Caco-2 (cell line): ENCODE measurements at regions not wholly inside any gene's neighbourhood (a gene's known extent, or its start where the extent isn't known, plus 50 kb on each side); places are given as distances from the start of the nearest gene placed in this dataset.

Experiments used
- BruUV-seq: library from RNA; stranded (reverse); fragments of 400-500 nt; replicated peaks from 2 replicates; lab custom pipeline; 2021; lab: Mats Ljungman, UMichigan
- CTCF ChIA-PET: fragments of 300-600 bp; sonication (Branson Sonifier 250); formaldehyde crosslinking; loops from one replicate; lab custom pipeline; 2022; ENCODE audit warnings: antibody characterized with exemption; lab: Charles Lee
- POLR2A ChIA-PET: fragments of 300-600 bp; sonication (Branson Sonifier 250); formaldehyde crosslinking; loops from one replicate; lab custom pipeline; 2022; ENCODE audit warnings: antibody characterized with exemption; lab: Charles Lee
- DNase-seq, 2 experiments: peaks; one replicate each; pipeline versions ENCODE4 v3.0.0 to v3.0.0-alpha.2; 2020 to 2022
- H3K27me3 ChIP-seq: replicated peaks from 2 replicates; pipeline ENCODE4 v1.6.0; 2011; ENCODE audit warnings: low read length; ENCODE audit not compliant: control insufficient read depth, insufficient read depth
- H3K36me3 ChIP-seq: 2 replicates; pipeline ENCODE4 v1.5.1; 2011; ENCODE audit warnings: low read length; ENCODE audit not compliant: control insufficient read depth, insufficient read depth
- H3K4me1 ChIP-seq: fragments of 250-450 bp; sonication (Bioruptor Pico); 2 replicates; pipeline ENCODE4 v1.5.1; 2020; ENCODE audit warnings: mild to moderate bottlenecking
- H3K4me3 ChIP-seq: 2 replicates; pipeline ENCODE4 v1.5.1; 2011; ENCODE audit warnings: low read depth, mild to moderate bottlenecking, control low read depth, low read length
- H3K9me3 ChIP-seq: fragments of 250-450 bp; sonication (Bioruptor Pico); 2 replicates; pipeline ENCODE4 v1.5.1; 2020; ENCODE audit warnings: mild to moderate bottlenecking, moderate library complexity
- H3K27ac Mint-ChIP-seq: one replicate; pipeline ENCODE4 v1.8.0; 2022; ENCODE audit warnings: mixed read lengths; ENCODE audit not compliant: unreplicated experiment
- H3K27me3 Mint-ChIP-seq: one replicate; pipeline ENCODE4 v1.8.0; 2022; ENCODE audit warnings: mixed read lengths; ENCODE audit not compliant: insufficient read depth, unreplicated experiment
- H3K36me3 Mint-ChIP-seq: one replicate; pipeline ENCODE4 v1.8.0; 2022; ENCODE audit warnings: mild to moderate bottlenecking, mixed read lengths; ENCODE audit not compliant: insufficient read depth, unreplicated experiment
- H3K4me1 Mint-ChIP-seq: one replicate; pipeline ENCODE4 v1.8.0; 2022; ENCODE audit warnings: low read depth, mixed read lengths; ENCODE audit not compliant: unreplicated experiment
- H3K4me3 Mint-ChIP-seq: one replicate; pipeline ENCODE4 v1.8.0; 2022; ENCODE audit warnings: mild to moderate bottlenecking, moderate library complexity, mixed read lengths; ENCODE audit not compliant: unreplicated experiment
- H3K9me3 Mint-ChIP-seq: one replicate; pipeline ENCODE4 v1.8.0; 2022; ENCODE audit warnings: mixed read lengths; ENCODE audit not compliant: unreplicated experiment
- CTCF ChIP-seq, 2 experiments: fragments of 200-600 bp in 1 of 2; IDR thresholded peaks; 1 replicate in 1 of 2; 2 replicates in 1 of 2; pipeline versions ENCODE4 v1.5.1 to v1.8.0; 2011 to 2022; ENCODE audit warnings: antibody characterized with exemption in 1 of 2, control low read depth in 1 of 2, inconsistent platforms in 1 of 2, low read depth in 1 of 2, low read length in 1 of 2, mild to moderate bottlenecking in 1 of 2, moderate library complexity in 1 of 2; ENCODE audit not compliant: insufficient read depth in 1 of 2, severe bottlenecking in 1 of 2, unreplicated experiment in 1 of 2
- intact Hi-C: fragments of 100-400 bp; cut with micrococcal nuclease; formaldehyde crosslinking; loops from one replicate; pipeline ENCODE4 v1.10.0; 2022; ENCODE audit not compliant: unreplicated experiment

DNA sequence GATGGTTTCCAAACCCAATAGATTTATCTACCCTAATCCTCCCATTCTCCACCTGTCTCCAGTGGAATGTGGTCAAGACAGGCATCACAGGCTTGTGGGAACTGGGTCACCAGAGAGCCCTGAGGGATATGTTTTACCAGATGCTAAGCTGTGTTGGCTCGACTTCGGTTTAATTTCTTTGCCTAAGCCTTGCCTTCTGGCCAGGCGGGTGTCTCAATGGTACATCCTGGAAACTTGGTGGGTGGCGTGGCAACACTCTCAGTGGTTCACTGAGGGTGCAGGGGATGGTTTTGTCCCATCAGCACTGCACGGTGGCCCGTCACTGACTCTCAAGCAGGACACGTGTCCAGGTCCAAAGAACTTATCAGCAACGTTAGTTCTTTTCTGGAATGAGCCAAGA lies 192.2 kb downstream of the TENT4A start:
- Histone ChIP-seq H3K27me3 (no peaks in the 10 kb centered on the region), H3K9me3 (no peaks in the 10 kb centered on the region), H3K4me3 (no peak overlapping the region), H3K4me1 (no peaks in the 10 kb centered on the region), H3K36me3 (no peaks in the 10 kb centered on the region)
- DNase-seq: no peak
- Mint-ChIP-seq H3K27me3 (peaks cover 5% of the 10 kb centered on the region), H3K36me3 (no peaks in the 10 kb centered on the region), H3K27ac (no peak overlapping the region), H3K4me1 (no peaks in the 10 kb centered on the region), H3K9me3 (peaks cover 31% of the 10 kb centered on the region), H3K4me3 (no peak overlapping the region)
- intact Hi-C loops: no loop called here
- no peak for TF ChIP-seq CTCF (IDR thresholded peaks at IDR 0.05; ENCODE audit: insufficient read depth in 1 of 2, low read depth in 1 of 2, low read length in 1 of 2, severe bottlenecking in 1 of 2, unreplicated experiment in 1 of 2)
- BruUV-seq: no TSS peak
- POLR2A ChIA-PET: no interaction called here
- CTCF ChIA-PET: no interaction called here

- no TSS peak for BruUV-seq
- Histone ChIP-seq H3K4me1 (no peaks in the 10 kb centered on the region), H3K4me3 (no peak overlapping the region), H3K9me3 (no peaks in the 10 kb centered on the region), H3K27me3 (no peaks in the 10 kb centered on the region), H3K36me3 (no peaks in the 10 kb centered on the region)
- Mint-ChIP-seq H3K27ac (no peak overlapping the region), H3K4me3 (no peak overlapping the region), H3K36me3 (no peaks in the 10 kb centered on the region), H3K27me3 (peaks cover 5% of the 10 kb centered on the region), H3K9me3 (peaks cover 31% of the 10 kb centered on the region), H3K4me1 (no peaks in the 10 kb centered on the region)
- ChIA-PET POLR2A (no interaction called here), CTCF (no interaction called here)
- intact Hi-C loops: no loop called here
- DNase-seq: no peak
- no peak for TF ChIP-seq CTCF (IDR thresholded peaks at IDR 0.05; ENCODE audit: insufficient read depth in 1 of 2, low read depth in 1 of 2, low read length in 1 of 2, severe bottlenecking in 1 of 2, unreplicated experiment in 1 of 2)
Observed at GRCh38 chr5:6905883-6906282, 192.7 kb downstream of the TENT4A start.

- no peaks in the 10 kb centered on the region for H3K4me1 ChIP-seq
- intact Hi-C loops: no loop called here
- no peaks in the 10 kb centered on the region for H3K36me3 ChIP-seq
- POLR2A ChIA-PET: no interaction called here
- no peak for TF ChIP-seq CTCF (IDR thresholded peaks at IDR 0.05; ENCODE audit: insufficient read depth in 1 of 2, low read depth in 1 of 2, low read length in 1 of 2, severe bottlenecking in 1 of 2, unreplicated experiment in 1 of 2)
- no peaks in the 10 kb centered on the region for H3K36me3 Mint-ChIP-seq
- CTCF ChIA-PET: no interaction called here
- H3K27me3 Mint-ChIP-seq: peaks cover 11% of the 10 kb centered on the region
- DNase-seq: no peak
- H3K9me3 ChIP-seq: no peaks in the 10 kb centered on the region
- H3K4me3 ChIP-seq: no peak overlapping the region
- no peaks in the 10 kb centered on the region for H3K27me3 ChIP-seq
- BruUV-seq: no TSS peak
- H3K4me1 Mint-ChIP-seq: no peaks in the 10 kb centered on the region
- H3K4me3 Mint-ChIP-seq: no peak overlapping the region
- H3K9me3 Mint-ChIP-seq: peaks cover 22% of the 10 kb centered on the region
- H3K27ac Mint-ChIP-seq: no peak overlapping the region
Observed at GRCh38 chr5:6907320-6907918, 194.2 kb downstream of the TENT4A start.
